GM12878 (cell line): ENCODE measurements at regions not wholly inside any gene's neighbourhood (a gene's known extent, or its start where the extent isn't known, plus 50 kb on each side); places are given as distances from the start of the nearest gene placed in this dataset.

ENCODE experiments used
- ATAC-seq: fragments of 200-7000 bp; cut with Tn5 transposase; 3 replicates; pipeline ENCODE4 v1.9.1; 2020; ENCODE audit warnings: mild to moderate bottlenecking, moderate library complexity
- BruUV-seq: library from RNA; stranded (reverse); fragments of 400-500 nt; replicated peaks from 2 replicates; lab custom pipeline; 2021; lab: Mats Ljungman, UMichigan
- CTCF ChIA-PET: fragments of 300-600 bp; sonication (Branson Sonifier 250); formaldehyde crosslinking; extraction: SDS; loops from one replicate; lab custom pipeline; 2021; ENCODE audit warnings: inconsistent platforms; lab: Yijun Ruan, JAX
- POLR2A ChIA-PET: fragments of 350-600 bp; formaldehyde crosslinking; extraction: SDS; loops from one replicate; lab custom pipeline; 2021; ENCODE audit warnings: inconsistent platforms; lab: Charles Lee
- RAD21 ChIA-PET: fragments of 300-600 bp; sonication (Branson Sonifier 250); formaldehyde crosslinking; loops from one replicate; lab custom pipeline; 2023; ENCODE audit warnings: antibody characterized with exemption; ENCODE audit not compliant: unreplicated experiment; lab: Charles Lee
- SMC1A ChIA-PET: fragments of 300-600 bp; sonication (Branson Sonifier 250); formaldehyde crosslinking; loops from one replicate; lab custom pipeline; 2023; ENCODE audit not compliant: unreplicated experiment, uncharacterized antibody; lab: Charles Lee
- DNase-seq: peaks from one replicate; pipeline ENCODE4 v3.0.0-alpha.2; 2011; ENCODE audit warnings: low read depth, low spot score
- FAIRE-seq: peaks from 3 replicates; lab custom pipeline; 2011; peaks lifted over from hg19 to GRCh38; lab: Jason Lieb, UNC
- H2AFZ ChIP-seq: 2 replicates; pipeline ENCODE4 v1.6.0; 2011; ENCODE audit warnings: low read depth, low read length, control low read depth; ENCODE audit not compliant: control insufficient read depth
- H3K27ac ChIP-seq: 2 replicates; pipeline ENCODE4 v1.5.1; 2011; ENCODE audit warnings: control low read depth; ENCODE audit not compliant: control insufficient read depth, insufficient read depth
- H3K27me3 ChIP-seq, 2 experiments: replicated peaks in 1 of 2; 2 replicates each; pipeline versions ENCODE4 v1.6.0 to v1.6.1; 2011; ENCODE audit warnings: low read length in 1 of 2; ENCODE audit not compliant: control insufficient read depth in 2 of 2, insufficient read depth in 2 of 2
- H3K36me3 ChIP-seq, 2 experiments: 2 replicates each; pipeline ENCODE4 v1.5.1; 2011; ENCODE audit warnings: low read length in 1 of 2; ENCODE audit not compliant: control insufficient read depth in 2 of 2, insufficient read depth in 2 of 2
- H3K4me1 ChIP-seq: 2 replicates; pipeline ENCODE4 v1.6.1; 2011; ENCODE audit warnings: mild to moderate bottlenecking, low read length, moderate library complexity, mixed read lengths; ENCODE audit not compliant: control insufficient read depth, insufficient read depth
- H3K4me2 ChIP-seq: 2 replicates; pipeline ENCODE4 v1.6.0; 2011; ENCODE audit warnings: control low read depth; ENCODE audit not compliant: control insufficient read depth, insufficient read depth
- H3K4me3 ChIP-seq: fragments of 200-600 bp; sonication (generic); 2 replicates; pipeline ENCODE4 v1.5.1; 2016
- H3K79me2 ChIP-seq: 2 replicates; pipeline ENCODE4 v1.6.0; 2011; ENCODE audit warnings: low read length; ENCODE audit not compliant: control insufficient read depth, insufficient read depth
- H3K9ac ChIP-seq: 2 replicates; pipeline ENCODE4 v1.8.0; 2011; ENCODE audit warnings: low read length, control low read depth, mixed read lengths; ENCODE audit not compliant: control insufficient read depth, insufficient read depth
- H3K9me3 ChIP-seq: replicated peaks from 3 replicates; pipeline ENCODE4 v1.5.1; 2011; ENCODE audit warnings: mild to moderate bottlenecking, low read length; ENCODE audit not compliant: control insufficient read depth, insufficient read depth
- H4K20me1 ChIP-seq: 2 replicates; pipeline ENCODE4 v1.6.0; 2011; ENCODE audit not compliant: control insufficient read depth, insufficient read depth
- BRCA1 ChIP-seq: IDR thresholded peaks from 2 replicates; pipeline ENCODE4 v1.6.1; 2011; ENCODE audit warnings: low read depth, low read length, improper control_type of control experiment
- CBX5 ChIP-seq: sonication (generic); IDR thresholded peaks from 2 replicates; pipeline ENCODE4 v1.6.1; 2016; ENCODE audit warnings: low read depth, moderate library complexity, mild to moderate bottlenecking, inconsistent platforms
- EED ChIP-seq: sonication (generic); IDR thresholded peaks from 2 replicates; pipeline ENCODE4 v1.6.1; 2016; ENCODE audit warnings: antibody characterized with exemption, low read depth
- KLF5 ChIP-seq: fragments of 450-650 bp; IDR thresholded peaks from 2 replicates; pipeline ENCODE4 v1.6.1; 2014; ENCODE audit warnings: mild to moderate bottlenecking; ENCODE audit not compliant: partially characterized antibody
- RCOR1 ChIP-seq: conservative IDR thresholded peaks from 2 replicates; pipeline ENCODE4 v1.6.1; 2012; ENCODE audit warnings: low read depth, low read length, improper control_type of control experiment
- SMC3 ChIP-seq: IDR thresholded peaks from 2 replicates; pipeline ENCODE4 v1.6.1; 2011; ENCODE audit warnings: low read length, improper control_type of control experiment, borderline replicate concordance
- TARDBP ChIP-seq: IDR thresholded peaks from 2 replicates; pipeline ENCODE4 v1.6.1; 2016; ENCODE audit warnings: borderline replicate concordance
- YBX1 ChIP-seq: fragments of 450-650 bp; IDR thresholded peaks from 2 replicates; pipeline ENCODE4 v1.6.1; 2016; ENCODE audit warnings: antibody characterized with exemption
- WGBS: methylation state at CpG from one replicate; pipeline ENCODE4 v1.1.6; 2016; ENCODE audit warnings: low lambda C conversion rate; ENCODE audit not compliant: insufficient replicate concordance, insufficient coverage; ENCODE audit errors: missing lambda C conversion rate; 5-methylcytosine and 5-hydroxymethylcytosine counted together
- in situ Hi-C: fragments of 300-500 bp; cut with MboI; formaldehyde crosslinking; loops from 9 replicates; pipeline ENCODE4 v1.14.3; 2018; ENCODE audit warnings: mixed read lengths
- intact Hi-C: fragments of 100-400 bp; cut with micrococcal nuclease; formaldehyde crosslinking; loops from one replicate; pipeline ENCODE4 v1.14.2; 2022; ENCODE audit not compliant: unreplicated experiment
- TF ChIP-seq, protein P1 (sequence below): fragments of 450-650 bp; IDR thresholded peaks from 2 replicates; pipeline ENCODE4 v1.6.1; 2016; ENCODE audit warnings: mild to moderate bottlenecking, moderate library complexity, borderline replicate concordance
- TF ChIP-seq, protein P2 (sequence below): fragments of 450-650 bp; formaldehyde crosslinking; IDR thresholded peaks from 2 replicates; pipeline ENCODE4 v1.4.0; 2020; ENCODE audit warnings: mild to moderate bottlenecking, moderate library complexity
- TF ChIP-seq, protein P3 (sequence below): fragments of 150-350 bp; IDR thresholded peaks from 2 replicates; pipeline ENCODE4 v1.6.1; 2014; ENCODE audit warnings: mild to moderate bottlenecking, low read depth, low read length

DNA sequence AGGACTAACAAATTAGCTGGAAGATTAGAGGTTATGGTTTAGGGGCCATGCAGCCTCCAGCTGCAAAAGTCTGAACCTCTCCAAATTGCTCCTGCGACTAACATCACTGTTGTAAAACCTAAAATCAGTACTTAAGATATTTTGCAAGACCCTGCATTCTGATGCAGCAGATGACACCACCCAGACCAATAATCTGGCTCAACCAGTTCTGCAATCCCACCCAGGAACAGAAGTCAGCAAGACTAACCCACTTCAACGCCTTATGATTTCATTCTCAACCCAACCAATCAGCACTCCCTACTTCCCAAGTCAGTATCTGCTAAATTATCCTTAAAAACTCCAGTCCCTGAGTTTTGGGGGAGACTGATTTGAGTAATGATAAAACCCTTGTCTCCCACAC lies 250.8 kb upstream of the MBL2 start:
- TF ChIP-seq, protein P1, sequence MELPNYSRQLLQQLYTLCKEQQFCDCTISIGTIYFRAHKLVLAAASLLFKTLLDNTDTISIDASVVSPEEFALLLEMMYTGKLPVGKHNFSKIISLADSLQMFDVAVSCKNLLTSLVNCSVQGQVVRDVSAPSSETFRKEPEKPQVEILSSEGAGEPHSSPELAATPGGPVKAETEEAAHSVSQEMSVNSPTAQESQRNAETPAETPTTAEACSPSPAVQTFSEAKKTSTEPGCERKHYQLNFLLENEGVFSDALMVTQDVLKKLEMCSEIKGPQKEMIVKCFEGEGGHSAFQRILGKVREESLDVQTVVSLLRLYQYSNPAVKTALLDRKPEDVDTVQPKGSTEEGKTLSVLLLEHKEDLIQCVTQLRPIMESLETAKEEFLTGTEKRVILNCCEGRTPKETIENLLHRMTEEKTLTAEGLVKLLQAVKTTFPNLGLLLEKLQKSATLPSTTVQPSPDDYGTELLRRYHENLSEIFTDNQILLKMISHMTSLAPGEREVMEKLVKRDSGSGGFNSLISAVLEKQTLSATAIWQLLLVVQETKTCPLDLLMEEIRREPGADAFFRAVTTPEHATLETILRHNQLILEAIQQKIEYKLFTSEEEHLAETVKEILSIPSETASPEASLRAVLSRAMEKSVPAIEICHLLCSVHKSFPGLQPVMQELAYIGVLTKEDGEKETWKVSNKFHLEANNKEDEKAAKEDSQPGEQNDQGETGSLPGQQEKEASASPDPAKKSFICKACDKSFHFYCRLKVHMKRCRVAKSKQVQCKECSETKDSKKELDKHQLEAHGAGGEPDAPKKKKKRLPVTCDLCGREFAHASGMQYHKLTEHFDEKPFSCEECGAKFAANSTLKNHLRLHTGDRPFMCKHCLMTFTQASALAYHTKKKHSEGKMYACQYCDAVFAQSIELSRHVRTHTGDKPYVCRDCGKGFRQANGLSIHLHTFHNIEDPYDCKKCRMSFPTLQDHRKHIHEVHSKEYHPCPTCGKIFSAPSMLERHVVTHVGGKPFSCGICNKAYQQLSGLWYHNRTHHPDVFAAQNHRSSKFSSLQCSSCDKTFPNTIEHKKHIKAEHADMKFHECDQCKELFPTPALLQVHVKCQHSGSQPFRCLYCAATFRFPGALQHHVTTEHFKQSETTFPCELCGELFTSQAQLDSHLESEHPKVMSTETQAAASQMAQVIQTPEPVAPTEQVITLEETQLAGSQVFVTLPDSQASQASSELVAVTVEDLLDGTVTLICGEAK: no peak
- TF ChIP-seq, protein P2, sequence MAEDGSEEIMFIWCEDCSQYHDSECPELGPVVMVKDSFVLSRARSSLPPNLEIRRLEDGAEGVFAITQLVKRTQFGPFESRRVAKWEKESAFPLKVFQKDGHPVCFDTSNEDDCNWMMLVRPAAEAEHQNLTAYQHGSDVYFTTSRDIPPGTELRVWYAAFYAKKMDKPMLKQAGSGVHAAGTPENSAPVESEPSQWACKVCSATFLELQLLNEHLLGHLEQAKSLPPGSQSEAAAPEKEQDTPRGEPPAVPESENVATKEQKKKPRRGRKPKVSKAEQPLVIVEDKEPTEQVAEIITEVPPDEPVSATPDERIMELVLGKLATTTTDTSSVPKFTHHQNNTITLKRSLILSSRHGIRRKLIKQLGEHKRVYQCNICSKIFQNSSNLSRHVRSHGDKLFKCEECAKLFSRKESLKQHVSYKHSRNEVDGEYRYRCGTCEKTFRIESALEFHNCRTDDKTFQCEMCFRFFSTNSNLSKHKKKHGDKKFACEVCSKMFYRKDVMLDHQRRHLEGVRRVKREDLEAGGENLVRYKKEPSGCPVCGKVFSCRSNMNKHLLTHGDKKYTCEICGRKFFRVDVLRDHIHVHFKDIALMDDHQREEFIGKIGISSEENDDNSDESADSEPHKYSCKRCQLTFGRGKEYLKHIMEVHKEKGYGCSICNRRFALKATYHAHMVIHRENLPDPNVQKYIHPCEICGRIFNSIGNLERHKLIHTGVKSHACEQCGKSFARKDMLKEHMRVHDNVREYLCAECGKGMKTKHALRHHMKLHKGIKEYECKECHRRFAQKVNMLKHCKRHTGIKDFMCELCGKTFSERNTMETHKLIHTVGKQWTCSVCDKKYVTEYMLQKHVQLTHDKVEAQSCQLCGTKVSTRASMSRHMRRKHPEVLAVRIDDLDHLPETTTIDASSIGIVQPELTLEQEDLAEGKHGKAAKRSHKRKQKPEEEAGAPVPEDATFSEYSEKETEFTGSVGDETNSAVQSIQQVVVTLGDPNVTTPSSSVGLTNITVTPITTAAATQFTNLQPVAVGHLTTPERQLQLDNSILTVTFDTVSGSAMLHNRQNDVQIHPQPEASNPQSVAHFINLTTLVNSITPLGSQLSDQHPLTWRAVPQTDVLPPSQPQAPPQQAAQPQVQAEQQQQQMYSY (CRISPR knock-in tag): no peak
- TF ChIP-seq KLF5 (no peak), BRCA1 (no peak), CBX5 (no peak), EED (no peak), RCOR1 (no peak), YBX1 (no peak), TARDBP (no peak), SMC3 (no peak)
- TF ChIP-seq, protein P3, sequence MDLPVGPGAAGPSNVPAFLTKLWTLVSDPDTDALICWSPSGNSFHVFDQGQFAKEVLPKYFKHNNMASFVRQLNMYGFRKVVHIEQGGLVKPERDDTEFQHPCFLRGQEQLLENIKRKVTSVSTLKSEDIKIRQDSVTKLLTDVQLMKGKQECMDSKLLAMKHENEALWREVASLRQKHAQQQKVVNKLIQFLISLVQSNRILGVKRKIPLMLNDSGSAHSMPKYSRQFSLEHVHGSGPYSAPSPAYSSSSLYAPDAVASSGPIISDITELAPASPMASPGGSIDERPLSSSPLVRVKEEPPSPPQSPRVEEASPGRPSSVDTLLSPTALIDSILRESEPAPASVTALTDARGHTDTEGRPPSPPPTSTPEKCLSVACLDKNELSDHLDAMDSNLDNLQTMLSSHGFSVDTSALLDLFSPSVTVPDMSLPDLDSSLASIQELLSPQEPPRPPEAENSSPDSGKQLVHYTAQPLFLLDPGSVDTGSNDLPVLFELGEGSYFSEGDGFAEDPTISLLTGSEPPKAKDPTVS: no peak
- H3K27me3 ChIP-seq: no peaks in the 10 kb centered on the region
- in situ Hi-C loops: no loop called here
- no peak overlapping the region for H2AFZ ChIP-seq
- H4K20me1 ChIP-seq: no peaks in the 10 kb centered on the region
- no peak overlapping the region for H3K27ac ChIP-seq
- H3K36me3 ChIP-seq: no peaks in the 10 kb centered on the region
- no peaks in the 10 kb centered on the region for H3K79me2 ChIP-seq
- no peak overlapping the region for H3K9ac ChIP-seq
- POLR2A ChIA-PET: no interaction called here
- CTCF ChIA-PET: no interaction called here
- intact Hi-C loops: no loop called here
- FAIRE-seq (no peak), ATAC-seq (no peak), DNase-seq (no peak)
- SMC1A ChIA-PET: interaction anchor here (0.6 to 1.5 kb wide), 6 partner anchors 8 to 158 kb away, joined by 3 to 4 read pairs (median 3); no protein-coding TSS in a partner anchor
- no peaks in the 10 kb centered on the region for H3K4me1 ChIP-seq
- no peak overlapping the region for H3K4me2 ChIP-seq
- RAD21 ChIA-PET: no interaction called here
- H3K9me3 ChIP-seq: no peaks in the 10 kb centered on the region
- no peak overlapping the region for H3K4me3 ChIP-seq
- BruUV-seq: no TSS peak
- WGBS: 2% methylated on average over 2 of the region's 2 CpGs
